DMS 273 (cell line): ENCODE measurements at regions not wholly inside any gene's neighbourhood (a gene's known extent, or its start where the extent isn't known, plus 50 kb on each side); places are given as distances from the start of the nearest gene placed in this dataset.
"Not testable (repeated sequence)": the region's sequence is repeated elsewhere in the genome, so short reads cannot be mapped to it uniquely, and the experiment has no call there.

Source experiments
- DNase-seq: peaks from one replicate; lab custom pipeline; 2025; ENCODE audit not compliant: unreplicated experiment; lab: John Stamatoyannopoulos, UW

DNA sequence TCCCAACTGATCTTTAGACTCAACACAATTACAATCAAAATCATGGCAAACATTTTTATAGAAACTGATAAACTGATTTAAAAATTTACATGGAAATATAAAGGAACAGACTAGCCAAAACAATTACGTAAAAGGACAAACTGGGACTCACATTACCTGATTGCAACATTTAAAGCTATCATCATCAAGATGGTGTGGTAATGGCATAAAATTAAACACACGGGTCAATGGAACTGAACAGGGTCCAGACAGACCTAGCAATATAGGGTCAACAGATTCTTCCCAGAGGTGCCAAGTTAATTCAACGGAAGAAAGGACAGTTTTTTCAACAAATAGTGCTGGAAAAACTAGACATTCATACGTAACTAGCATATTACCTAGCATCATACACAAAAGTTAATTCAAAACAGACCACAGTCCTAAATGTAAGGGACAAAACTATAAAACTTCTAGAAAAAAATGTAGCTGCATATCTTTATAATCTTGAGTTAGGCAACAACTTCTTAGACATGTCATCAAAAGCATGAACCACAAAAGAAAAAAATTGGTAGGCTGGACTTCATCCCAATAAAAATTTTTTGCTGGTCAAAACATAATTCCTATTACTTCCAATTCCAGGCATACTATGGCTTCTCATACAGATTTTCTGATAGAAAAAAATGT, 147.4 kb upstream of the BEND6 start:
- DNase-seq = no peak

GRCh38 chr6:56806368-56806767, 148.5 kb upstream of the BEND6 start:
- DNase-seq = peak; percentile 92

DNA sequence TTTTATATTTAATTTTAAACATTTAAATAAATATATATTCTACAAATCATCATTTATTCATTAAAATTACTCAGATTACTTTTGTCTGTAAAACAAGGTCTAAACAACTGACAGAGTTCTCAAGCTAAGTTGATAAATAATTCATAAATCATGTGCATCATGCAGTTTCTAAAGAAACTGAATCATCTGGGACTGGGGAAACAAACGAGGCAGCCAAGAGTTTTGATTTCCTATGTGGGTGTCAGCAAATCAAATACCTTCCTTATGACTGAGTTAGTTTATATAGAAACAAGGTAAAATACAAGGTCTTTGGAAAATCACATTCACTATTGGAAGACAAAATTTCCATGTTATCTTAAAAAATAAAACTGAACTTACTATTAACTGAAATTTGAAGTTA, 149.9 kb upstream of the BEND6 start:
- DNase-seq = peak; percentile 50

GRCh38 chr6:56803594-56803993, 151.3 kb upstream of the BEND6 start:
- peak; percentile 34 for DNase-seq

GRCh38 chr6:56802584-56802983, 152.3 kb upstream of the BEND6 start:
- DNase-seq = peak; percentile 49

DNA sequence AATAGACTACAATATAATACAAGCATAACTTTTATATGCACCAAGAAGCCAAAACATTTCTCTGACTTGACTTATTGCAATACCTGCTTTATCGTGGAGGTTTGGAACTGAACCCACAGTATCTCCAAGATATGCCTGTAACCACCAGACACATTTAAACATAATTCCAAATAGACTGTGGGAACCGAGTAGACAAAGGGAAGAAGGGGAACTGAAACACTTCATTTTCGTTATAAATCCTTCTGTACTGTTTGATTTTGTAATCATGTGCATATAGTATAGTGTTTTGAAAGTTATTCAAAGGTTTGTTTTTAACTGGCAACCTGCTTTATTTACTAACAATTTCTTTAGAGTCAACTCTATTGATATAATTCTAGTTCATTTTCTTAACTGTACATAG, 154.9 kb upstream of the BEND6 start:
- no peak for DNase-seq

DNA sequence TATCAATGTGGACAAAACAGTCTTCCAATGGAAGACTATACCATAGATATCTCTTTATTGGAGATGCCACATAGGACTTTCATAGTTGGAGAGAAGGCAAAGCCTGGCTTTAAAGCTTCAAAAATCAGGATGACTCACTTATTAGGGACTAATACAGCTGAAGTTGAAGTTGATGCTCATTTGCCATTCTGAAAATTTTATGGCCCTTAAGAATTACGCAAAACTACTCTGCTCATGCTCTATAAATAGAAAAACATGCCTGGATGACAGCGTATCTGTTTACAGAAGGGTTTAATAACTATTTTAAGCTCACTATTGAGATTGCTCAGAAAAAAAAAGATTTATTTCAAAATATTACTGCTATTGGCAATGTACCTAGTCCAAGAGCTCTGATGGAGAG, 155.5 kb upstream of the DST start:
- no peak for DNase-seq

DNA sequence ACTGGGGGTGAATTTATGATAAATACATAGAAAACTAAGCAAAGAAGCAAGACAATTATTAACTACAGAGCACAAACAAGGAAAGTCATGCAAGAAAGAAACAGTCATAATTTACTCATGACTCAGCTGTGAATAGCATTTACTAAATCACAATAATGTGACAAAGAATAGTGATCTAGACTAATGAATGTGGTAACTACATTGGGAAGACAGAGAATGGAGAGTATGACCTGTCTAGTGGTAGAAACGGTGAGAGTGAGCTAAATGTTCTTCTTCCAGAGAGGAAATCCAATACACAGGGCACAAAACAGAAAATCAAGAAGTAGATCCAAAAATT, 153.5 kb upstream of the DST start:
- DNase-seq = no peak

GRCh38 chr6:56795466-56796195, 152.9 kb upstream of the DST start:
- no peak for DNase-seq

DNA sequence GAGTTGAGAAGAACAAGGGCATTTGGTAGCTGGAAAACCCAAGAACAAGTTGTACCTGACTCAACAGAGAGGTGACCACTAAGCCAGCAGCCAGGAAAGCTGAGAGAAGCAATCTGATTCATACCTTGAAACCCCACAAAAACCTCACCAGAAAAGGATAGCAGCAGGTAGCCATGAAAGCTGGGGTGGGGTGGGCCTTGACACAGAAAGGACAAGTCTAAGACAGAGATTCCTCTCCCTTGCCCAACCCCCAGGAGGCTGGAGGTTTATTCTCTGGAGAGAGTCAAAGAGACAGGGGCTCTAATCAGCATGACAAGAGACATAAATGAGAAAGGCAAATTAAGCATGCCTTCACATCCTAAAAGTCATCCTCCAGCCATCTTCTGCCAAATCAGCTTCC, 151.7 kb upstream of the DST start:
- DNase-seq = no peak

DNA sequence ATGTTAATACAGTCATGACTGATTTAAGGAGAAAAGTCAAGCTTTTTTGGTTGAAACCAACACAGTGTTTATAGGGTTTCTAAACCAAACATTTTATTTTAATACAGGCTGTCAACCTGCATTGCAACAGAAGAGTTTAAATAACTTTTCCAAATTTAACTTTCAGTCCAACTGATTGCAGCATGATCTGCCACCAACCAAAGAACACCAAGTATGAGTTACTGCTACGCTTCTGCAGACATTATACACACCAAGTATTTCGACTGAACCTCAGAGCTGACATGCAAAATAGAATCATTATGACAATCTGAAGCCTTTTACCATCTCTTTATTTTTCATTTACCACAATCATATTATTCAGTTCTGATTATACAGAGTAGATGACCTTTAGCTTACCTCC, 151.2 kb upstream of the DST start:
- DNase-seq = no peak

- DNase-seq = no peak
These were observed 147.7 kb upstream of the DST start for GRCh38 chr6:56790414-56790813.

GRCh38 chr6:56789879-56790278, 147.2 kb upstream of the DST start:
- no peak for DNase-seq

DNA sequence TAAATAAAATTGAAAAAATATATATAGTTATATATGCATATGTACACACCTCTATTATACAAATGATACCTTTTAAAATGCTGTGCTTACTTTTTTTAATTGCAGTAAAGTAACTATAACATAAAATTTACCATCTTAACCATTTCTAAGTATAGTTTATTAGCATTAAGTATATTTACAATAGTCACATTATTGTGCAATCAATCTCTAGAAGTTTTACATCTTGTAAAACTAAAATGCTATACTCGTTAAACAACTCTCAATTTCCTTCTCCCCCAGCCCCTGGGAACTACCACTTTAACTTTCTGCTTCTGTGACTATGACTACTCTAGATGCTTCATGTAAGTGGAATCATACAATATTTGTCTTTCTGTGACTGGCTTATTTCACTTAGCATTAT, 146.7 kb upstream of the DST start:
- DNase-seq = no peak

GRCh38 chr6:56787209-56787608, 144.5 kb upstream of the DST start:
- no peak for DNase-seq

DNA sequence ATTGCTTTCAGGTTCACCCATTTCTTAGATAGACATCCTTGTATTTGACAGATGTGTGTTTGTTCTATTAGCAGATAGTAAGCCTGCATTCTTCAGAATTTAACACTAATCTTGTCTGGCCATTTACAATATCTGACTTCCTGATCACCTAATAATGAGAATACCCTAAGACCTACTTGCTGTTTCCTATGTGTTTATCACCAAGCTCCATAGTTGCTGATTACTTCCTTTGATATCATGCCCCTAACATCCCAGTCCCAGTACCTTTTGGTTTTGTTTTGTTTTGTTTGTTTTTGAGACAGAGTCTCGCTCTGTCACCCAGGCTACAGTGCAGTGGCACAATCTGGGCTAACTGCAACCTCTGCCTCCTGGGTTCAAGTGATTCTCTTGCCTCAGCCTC, 143.6 kb upstream of the DST start:
- no peak for DNase-seq

DNA sequence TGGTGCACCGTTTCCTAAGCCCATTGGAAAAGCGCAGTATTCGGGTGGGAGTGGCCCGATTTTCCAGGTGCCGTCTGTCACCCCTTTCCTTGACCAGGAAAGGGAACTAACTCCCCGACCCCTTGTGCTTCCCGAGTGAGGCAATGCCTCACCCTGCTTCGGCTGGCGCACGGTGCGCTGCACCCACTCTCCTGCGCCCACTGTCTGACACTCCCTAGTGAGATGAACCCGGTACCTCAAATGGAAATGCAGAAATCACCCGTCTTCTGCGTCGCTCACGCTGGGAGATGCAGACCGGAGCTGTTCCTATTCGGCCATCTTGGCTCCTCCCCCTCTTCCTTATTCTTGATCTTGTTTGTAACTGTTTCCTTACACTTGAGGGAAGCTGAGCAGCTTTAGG, 142.8 kb upstream of the DST start:
- not testable (repeated sequence) for DNase-seq

DNA sequence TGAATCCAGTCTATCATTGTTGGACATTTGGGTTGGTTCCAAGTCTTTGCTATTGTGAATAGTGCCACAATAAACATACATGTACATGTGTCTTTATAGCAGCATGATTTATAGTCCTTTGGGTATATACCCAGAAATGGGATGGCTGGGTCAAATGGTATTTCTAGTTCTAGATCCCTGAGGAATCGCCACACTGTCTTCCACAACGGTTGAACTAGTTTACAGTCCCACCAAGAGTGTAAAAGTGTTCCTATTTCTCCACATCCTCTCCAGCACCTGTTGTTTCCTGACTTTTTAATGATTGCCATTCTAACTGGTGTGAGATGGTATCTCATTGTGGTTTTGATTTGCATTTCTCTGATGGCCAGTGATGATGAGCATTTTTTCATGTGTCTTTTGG, 137.4 kb upstream of the DST start:
- not testable (repeated sequence) for DNase-seq

DNA sequence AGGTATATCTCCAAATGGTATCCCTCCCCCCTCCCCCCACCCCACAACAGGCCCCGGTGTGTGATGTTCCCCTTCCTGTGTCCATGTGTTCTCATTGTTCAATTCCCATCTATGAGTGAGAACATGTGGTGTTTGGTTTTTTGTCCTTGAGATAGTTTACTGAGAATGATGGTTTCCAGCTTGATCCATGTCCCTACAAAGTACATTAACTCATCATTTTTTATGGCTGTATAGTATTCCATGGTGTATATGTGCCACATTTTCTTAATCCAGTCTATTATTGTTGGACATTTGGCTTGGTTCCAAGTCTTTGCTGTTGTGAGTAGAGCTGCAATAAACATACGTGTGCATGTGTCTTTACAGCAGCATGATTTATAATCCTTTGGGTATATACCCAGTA, 135.8 kb upstream of the DST start:
- not testable (repeated sequence) for DNase-seq

DNA sequence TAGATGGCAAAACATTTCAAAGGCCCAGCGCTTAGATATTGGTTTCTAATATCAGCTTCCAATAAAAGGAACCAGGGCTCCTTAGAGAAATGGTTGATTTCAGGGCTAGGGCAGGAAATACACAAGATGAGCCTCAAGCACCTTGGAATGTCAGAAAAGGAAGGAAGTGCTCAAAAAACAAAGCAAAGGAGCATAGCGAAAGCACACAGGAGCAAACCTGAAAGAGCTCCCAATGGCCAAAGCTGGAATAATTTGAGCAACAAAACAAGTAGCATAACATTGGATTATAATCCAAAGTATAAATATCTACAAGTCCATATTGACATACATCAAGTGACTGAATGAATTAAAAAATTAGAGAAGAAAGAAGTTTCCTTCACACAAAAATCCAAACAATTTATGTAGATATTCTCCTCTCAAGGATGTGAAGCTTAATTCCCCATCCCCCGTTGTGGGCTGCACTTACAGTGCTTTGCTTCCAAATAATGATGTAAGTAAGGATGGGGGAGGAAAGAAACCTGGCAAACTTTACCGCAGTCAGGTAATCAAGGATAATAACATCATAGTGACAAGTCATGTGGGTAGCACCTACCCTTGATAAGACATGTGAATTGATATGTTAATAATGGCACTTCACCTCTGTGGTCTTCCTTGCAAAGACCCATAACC, 132.9 kb upstream of the DST start:
- DNase-seq = no peak

DNA sequence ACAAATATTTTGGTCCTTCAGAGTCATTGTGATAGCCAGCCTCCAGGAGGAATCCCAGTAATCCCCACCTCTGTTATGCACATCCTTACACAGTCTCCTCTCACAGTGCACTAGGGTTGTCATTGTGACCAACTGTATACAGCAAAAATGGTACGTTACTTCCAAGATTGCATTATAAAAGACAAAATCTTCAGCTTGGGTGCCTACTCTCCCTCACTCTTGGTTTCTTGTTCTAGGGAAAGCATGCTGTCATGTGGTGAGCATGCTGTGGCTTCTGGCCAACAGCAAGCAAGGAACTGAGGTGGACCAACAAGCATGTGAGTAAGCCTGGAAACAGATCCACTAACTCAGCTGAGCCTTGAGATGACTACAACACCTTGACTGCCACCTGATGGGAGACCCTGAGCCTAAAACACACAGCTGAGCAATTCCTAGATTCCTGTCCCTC, 130.1 kb upstream of the DST start:
- DNase-seq = peak; percentile 55

DNA sequence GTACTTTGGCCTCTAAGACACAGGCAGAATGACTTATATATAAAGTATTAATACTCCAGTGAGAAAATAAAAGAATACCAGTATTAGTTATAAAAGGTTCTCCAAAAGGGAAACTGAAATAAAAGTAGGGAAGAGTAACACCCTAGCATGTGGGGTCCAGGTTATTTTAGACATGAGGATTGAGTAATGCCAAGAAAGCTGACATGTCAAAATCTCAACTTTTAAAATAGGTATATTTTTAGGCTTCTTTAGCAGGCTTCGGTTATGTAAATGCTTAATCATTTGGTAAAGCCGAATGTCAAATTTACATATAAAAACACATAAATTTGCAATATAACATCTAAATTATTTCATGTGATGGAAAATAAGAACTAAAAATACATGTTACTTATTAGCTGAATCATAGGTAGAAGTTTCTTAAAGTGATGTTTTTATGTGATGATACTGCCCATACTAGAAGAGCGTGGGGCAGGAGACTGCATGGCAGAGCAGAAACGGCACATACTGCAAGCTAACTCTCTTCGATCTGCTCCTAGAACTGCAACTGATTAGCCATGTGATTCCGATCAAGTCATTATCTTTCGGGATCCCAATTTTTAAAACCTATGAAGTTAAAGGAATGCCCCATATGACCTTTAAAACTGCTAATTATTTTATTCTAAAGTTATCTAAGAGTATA, 129.4 kb upstream of the DST start:
- DNase-seq = no peak
